MV-4-11 (cell line): ENCODE measurements at regions not wholly inside any gene's neighbourhood (a gene's known extent, or its start where the extent isn't known, plus 50 kb on each side); places are given as distances from the start of the nearest gene placed in this dataset.

Experiments used
- DNase-seq: peaks from one replicate; lab custom pipeline; 2025; lab: John Stamatoyannopoulos, UW

DNA sequence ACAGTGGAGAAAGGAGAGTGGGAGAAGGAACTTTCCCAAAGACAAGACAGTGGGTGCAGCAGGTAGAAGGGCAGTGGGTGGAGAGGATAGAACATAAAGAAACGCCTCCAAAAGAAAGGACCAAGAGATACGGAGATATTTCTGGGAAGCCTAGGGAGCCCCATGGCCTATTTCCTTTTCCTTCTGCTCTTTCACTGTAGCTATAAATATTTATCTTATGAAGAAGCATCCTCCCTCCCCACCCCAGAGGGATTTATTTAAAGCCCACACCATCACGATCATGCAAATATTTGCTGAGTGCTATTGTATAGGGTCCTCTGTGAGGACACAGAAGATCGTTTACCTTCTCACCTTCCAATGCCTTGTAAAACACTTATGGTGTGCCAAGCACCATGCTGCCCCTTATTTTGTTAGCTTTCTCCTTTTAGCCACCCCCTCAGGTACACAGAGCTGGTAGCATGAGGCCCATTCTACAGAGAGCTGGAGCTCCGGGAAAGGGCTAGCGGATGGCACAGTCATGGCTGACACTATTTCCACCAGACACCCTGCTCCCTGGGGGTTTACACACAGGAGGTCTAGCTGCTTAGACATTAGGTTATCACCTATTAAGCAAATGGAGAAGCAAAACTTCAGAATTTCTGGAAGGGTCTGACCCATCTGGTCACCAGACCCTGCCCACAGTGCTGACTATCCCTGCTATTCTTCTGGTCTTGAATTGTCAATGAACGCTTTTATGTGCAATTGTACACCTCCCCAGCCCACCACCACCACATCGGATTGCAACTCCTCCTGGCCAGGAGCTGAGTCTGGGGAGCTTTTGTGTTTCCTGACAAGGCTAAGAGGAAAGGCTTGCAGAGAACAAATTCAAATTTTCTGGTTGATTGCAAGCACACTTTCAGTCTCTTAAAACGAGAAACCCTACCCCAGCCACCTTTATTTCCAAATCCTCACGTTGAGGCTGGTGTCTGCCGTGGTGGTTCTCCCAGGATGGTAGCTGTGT, 91.8 kb upstream of the KLF7 start:
- no peak for DNase-seq

DNA sequence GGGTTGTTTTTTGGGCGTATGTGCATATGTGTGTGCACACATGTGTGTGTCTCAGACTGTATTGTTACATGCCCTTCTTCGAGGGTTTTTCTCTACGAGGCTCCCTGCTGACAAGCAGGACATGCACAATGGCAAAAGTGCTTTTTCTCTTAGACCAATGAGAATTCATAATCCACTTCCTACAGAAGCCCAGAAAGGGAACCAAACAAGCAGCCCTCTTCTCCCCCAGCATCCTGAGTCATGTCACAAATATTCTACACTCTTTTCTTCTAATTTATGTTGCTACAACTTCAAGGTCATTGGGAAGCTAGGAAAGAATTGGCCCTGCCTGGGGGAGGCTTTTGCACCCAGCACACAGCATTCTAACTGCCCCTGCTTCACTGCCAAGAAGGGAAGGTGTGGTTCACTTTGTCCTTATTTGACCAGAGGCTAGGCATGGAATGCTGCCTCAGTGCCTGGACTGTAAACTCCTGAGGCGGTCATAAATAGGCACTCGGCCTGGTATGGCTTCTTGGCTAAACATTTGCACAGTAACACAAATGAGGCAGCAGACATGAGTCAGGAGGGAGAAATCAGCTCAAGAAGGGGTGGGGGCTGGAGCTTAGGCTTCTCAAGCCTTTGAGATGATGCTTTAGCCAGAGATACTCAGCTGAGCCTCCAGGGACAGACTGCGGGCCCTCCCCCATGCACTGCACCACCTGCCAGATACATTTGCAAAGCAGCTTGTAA, 92.7 kb upstream of the KLF7 start:
- peak; percentile 60 for DNase-seq

DNA sequence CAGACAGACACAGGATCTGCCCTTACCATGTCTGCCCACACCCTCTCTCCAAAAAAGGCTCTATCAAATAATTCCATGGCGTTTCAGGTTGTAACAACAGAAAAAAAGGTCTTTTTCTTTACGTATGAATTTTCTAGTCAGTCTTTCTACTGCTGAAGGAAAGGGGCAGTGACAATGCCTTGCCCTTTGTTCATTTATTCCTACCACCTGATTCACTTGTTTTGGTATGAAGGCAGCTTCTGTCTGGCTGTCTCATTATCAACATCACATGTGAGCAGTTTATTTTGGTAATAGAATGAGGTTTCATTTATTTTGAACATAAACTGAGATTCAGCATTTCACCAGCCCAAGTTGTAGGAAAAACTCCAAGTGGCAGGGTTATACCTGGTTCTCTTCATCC, 94.3 kb upstream of the KLF7 start:
- DNase-seq = no peak

DNA sequence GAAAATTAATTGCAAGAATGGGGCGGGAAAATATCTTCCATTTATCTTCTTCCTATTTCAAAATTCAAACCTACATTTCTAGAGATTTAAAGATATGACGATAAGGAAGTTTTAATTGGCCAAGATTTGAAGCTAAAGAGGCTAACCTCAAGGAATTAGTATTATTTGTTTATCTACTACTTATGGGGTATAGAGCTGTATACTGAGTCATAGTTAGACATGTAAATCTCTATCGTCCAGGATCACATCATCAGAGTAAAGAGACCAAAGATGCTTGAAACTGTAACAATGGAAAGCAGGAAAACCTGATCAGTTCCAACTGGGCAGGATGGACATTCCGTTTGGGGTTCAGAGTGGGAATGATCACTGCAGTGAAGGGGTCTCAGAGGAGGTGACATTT, 95.2 kb upstream of the KLF7 start:
- DNase-seq = no peak

DNA sequence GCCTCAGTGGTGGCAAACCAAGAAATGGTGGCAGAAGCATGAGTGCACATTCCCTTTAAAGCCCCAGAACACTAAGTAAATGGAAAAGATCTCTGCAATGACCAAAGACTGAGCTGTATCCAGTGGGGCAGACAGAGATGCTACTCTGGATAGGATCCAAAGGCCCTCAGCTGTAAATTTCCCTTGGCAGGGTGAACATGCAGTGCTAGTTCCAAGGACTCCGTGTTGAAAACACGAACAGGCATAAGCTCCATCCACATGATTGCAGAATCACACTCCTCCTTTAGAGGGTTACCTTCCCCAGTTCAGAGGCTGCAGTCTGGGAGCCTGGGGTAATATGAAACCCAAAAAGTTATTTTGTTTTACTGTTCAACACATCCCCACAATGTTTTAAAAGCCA, 98.6 kb upstream of the KLF7 start:
- no peak for DNase-seq

DNA sequence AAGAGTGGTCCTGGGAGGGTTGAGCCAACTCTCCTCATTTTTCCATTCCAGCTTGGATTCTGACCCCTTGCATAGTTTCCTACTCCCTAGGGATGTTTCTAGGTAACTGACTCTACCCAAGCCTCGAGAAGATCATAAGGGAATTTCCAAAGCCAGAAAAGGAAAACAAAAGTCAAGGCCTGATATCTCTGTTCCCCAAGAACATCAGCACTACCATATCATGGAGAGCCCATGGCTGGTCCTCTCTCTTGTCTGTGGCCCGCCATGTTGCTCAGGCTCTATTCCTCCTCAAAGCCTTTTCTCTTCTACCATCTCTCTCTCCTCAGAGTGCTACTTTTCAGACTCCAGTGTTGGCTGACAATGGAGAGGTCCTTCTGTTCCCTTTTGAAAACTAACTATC, 99.6 kb upstream of the KLF7 start:
- no peak for DNase-seq

DNA sequence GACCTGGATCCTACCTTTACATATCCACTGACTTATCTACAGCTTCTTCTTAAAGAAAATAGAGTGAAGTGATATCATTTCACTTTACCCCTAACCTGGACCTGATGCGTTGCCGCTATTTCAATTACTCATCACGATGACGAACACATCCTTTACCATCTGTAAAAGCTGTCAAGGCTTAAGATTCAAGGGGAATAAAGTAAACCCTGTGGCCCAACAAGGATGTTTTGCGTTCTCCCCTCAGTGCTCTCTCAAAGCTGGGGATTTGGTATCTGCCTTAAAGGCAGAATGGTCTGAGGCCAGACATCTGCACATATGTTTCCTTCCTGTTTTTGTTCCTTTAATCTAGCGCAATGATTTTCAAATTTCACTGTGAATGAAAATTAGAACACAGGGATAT, 100.1 kb upstream of the KLF7 start:
- DNase-seq = peak; percentile 84

DNA sequence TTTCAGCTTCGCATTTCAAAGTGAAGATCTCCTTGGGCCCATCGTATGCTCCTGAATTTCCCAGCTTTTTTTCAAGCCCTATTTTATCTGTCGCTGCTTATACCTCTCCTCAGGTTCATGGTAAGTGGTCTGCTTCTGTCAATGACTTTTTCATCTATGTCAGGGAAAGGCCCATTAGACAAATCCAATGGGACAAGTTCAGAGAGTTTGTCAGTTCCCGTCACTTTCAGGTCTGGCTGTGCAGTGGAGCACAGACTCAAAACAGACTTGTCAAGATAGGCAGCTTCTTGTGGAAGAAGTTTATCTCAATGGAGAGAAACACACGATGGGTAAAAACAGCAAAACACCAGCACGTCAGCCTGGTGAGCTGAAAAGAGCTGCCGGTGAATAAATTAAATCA, 100.9 kb upstream of the KLF7 start:
- no peak for DNase-seq

DNA sequence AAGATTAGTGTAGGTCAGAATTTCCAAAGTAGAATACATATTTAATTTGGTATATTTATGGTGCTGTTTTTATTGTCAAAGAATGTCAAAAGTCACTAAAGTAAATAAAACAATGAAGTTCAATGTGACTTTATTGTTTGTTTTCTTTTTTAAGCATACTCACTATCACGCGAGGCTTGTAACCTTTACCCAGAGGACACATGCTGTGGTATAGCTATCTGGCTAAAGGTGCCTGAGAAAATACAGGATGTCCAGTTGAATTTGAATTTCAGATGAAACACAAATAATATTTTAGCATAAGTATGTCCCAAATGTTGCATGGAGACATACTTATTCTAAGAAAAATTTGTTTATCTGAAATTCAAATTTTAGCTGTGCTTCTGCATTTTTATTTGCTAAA, 103.3 kb upstream of the KLF7 start:
- DNase-seq = no peak

DNA sequence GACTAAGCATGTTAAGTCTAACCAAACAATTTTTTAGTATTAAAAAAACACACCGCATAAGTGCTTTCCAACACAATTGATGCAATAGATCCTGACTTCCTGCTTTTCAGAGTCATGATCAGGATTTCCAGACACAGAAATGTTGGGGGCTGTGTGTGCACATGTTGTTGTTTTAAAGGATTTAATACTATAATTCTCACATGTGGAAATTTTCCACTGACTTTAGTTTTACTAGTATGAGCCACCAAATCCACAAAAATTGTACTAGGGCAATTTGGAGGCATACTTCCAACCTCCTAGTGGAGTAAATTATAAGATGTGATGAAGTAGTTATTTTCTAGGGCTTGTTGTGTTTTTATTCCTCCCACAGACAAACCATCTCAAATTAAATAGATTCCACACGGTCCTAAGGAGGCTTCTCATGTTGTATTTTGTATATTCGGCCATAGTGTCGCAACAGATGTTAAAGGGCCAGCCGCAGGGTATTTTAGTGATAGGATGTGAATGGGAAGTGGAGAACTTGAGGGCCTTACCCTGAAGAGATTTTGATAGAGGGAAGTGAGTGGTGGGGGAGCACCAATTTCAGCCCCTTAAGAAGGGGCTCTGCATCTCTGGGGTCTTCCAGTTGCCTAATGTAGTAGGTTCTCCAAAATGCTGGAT, 108.9 kb upstream of the KLF7 start:
- peak; percentile 64 for DNase-seq

DNA sequence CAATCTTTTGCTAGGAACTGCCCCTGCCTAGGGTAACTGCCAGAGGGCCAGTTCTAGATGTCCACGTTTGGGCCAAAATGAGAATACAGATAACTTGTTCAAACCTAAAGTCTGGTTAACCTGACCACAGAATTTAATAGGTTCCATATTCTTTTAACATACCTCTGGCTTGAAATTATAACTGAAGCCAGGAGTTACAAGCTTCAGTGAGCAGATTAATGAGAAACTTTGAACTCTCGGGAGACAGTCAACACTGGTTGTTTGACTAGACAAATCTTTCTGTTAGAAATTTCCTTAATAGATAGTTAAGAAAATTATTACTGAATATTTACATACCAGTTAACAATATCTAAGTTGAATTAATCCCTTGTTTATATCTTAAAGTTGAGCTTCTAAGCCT, 110.0 kb upstream of the KLF7 start:
- no peak for DNase-seq

DNA sequence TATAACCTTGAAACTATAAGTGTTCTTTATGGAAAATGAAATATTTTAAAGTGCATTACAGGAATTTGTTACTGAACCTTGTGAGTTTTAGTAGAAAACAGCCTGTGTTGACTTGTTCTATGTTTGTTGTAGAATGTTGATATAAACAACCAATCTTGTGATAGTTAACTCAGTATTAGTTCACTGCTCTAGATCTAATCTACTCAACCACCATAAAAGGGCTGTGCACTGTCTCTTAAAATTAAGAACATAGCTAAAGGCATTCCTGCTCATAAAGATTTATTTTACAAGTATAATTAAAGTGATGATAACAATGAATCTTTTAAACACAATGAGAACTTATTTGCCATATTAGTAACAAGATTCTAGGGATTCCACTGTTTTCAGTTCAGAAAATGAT, 110.5 kb upstream of the KLF7 start:
- no peak for DNase-seq

DNA sequence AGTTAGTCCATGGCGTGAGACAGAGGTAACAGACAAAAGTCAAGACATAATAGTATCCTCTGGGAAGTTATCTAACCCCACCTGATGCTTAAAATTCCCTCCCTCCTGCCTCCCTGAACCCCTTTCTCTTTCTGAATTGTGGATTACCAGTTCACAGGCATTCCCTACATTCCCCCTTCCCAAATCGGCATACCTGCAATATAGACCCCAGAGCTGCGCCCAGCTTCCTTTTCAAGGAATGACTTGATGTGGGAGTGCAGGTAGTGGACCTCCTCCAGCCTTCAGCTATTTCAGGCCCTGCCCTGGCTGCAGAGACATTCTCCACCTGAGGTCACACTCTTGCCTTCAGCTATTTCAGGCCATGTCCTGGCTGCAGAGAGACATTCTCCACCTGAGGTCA, 111.1 kb upstream of the KLF7 start:
- DNase-seq = no peak

DNA sequence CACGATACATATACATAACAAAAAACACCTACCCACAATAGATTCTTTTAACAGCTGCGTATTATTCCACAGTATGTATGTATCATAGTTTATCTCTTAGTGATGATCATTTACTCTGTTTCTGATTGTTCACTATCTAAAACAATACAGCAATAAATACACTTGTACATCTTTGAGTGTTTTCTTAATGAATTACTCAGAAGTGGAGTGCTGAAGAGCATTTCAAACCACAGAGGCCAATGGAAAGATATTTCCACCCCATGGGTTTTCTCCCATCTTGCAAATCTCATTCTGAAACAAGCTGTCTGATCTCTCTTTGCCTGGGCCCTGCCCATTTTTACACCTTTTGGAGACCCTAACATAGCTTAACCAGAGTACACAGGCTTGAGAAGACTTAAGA, 113.8 kb upstream of the KLF7 start:
- no peak for DNase-seq

DNA sequence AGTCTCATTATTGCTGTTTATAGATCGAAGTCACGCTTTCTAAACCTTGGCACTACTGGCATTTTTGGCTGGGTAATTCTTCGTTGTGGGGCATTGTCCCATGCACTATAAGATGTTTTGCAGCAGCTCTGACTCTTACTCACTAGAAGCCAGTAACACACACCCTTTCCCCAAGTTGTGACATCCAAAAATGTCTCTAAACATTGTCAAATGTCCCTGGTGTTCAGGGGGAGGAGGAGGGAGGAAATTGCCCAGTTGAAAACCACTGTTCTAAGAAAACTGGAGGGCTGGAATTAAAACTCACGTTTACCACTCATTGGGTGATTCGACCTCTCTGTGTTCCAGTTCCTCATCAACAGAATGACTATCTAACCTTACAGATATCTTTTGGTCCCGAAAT, 115.7 kb upstream of the KLF7 start:
- DNase-seq = peak; percentile 10

DNA sequence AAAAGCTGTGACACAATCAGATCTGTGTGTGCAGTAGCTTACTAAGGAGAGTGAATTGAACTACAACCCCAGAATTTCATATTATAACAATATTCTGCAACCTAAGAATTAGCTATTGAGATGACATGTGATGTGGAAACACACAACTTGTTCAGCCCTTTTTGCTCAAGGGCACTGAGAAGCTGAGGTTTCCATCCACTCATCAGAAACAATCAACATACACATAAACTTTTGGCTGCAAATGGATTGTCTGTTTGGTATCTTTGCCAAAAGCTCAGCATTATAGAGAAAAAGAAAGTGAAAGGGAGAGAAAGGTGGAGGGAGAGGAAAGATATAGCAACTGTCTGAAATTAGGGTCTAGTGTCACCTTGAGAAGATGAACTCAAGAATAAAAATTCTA, 117.2 kb upstream of the KLF7 start:
- no peak for DNase-seq

DNA sequence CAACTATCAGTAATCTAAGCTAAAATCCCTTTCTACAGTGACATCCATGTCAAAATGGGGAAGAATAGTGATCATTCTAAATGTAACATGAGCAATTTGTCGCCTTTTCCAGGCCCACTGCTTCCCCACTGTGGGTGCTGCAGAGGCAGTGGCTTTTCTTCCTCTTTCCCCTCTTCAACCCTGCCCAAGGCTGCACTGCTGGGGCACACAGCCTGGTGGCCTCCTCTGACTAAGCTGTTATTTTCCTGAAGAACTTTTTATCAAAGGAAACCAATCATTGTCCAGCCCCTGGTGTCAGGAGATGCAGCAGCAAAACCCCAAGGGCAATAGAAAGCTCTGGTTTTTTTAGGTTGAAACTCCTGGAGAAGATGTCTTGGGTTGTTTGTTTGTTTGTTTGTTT, 117.6 kb upstream of the KLF7 start:
- DNase-seq = peak; percentile 75

DNA sequence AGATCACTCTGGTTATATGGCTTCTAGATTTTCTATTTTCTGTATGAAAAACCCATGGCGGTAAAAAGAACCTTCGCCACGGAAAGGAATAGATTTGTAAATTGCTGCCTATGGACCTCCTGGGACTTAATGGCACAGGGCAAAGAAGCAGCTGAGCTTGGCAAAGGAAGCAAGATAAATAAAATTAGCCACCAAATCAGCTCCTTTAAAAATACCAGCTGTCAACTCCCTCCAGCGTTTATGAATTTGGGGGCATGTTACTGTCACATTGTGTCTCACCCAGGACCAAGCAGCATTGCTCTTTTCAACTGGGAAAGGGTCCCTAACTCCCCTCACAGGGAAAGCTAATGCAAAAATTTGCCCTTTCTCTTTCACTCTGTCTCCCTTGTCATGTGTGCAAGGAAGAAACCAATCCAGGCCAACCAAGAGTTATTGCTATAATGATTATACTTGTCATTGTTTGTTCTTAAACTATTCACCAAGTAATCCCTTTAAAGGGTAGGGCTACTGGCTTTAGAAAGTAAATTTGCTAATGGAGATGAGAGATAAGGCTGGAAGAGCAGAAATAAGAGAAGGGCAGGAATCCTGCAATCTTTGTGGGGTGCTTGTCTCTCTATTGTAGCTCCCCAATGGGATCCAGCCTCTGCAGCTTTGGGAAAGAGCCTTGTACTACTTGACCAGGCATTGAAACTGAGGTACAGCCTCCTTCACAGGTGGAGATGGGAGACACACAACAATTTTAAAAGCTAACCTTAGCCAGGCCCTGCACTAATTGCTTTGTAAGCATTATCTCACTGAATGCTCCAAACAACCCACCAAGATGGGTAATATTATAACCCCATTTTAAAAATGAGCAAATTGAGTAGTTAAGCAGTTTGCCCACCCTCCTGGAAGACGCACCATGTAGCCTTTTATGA, 119.1 kb upstream of the KLF7 start:
- no peak for DNase-seq

DNA sequence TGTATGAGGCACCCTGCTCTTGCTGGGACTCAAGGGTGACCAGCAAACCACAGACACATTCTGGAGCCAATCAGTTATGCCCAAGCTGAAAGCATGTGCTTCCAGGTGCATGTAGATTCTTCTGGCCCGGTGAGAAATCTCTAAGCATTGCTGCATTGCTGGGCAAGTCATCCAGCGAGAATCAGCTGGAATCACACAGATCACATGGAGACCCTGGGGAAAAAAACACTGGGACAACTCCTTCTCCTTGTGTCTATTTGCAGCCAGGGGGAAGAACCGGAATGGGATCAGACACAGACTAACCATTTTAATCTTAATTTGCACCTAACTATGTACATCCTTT, 119.7 kb upstream of the KLF7 start:
- no peak for DNase-seq

DNA sequence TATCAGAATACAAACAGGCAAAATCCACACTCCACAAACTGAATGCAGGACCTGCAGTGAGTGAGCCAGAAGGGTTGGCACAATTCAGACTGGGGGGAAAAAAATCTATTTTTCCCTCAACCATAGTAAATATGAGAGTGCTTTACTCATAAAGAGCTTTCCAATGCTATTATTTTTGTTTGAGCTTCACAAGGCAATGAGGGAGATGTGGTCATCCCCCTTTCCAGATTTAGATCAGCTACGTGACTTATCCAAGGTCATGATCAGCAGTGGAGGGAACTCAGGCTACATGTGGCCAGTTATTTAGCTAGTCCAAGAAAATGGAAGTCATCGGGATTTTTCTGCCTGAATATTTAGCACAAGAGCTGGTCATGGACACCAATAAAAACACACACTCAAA, 120.4 kb upstream of the KLF7 start:
- DNase-seq = no peak

DNA sequence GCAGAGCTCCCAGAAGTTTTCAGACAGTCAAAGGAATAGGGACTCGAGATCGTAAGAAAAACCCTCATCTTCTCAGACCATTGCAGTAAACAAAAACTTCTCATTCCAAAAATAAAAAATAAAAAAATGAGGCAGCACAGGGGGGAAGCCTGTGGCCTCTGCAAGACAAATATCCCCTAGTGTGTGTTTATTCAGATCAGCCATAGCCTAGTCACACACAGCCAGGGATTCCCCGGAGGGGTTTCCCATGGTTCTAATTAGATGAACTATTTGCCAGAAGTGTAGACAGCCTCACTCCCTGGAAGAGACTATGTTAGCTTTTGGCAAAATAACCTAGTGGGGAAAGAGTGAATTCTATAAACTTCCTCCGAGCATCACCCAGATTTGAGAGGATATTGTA, 122.9 kb upstream of the KLF7 start:
- DNase-seq = no peak
